Glomerular visceral epithelial cell (primary cell): ENCODE measurements at regions not wholly inside any gene's neighbourhood (a gene's known extent, or its start where the extent isn't known, plus 50 kb on each side); places are given as distances from the start of the nearest gene placed in this dataset.
"Not testable (repeated sequence)": the region's sequence is repeated elsewhere in the genome, so short reads cannot be mapped to it uniquely, and the experiment has no call there.

Experiments used
- DNase-seq: peaks from one replicate; pipeline ENCODE4 v3.0.0-alpha.2; 2016; ENCODE audit errors: extremely low spot score

DNA sequence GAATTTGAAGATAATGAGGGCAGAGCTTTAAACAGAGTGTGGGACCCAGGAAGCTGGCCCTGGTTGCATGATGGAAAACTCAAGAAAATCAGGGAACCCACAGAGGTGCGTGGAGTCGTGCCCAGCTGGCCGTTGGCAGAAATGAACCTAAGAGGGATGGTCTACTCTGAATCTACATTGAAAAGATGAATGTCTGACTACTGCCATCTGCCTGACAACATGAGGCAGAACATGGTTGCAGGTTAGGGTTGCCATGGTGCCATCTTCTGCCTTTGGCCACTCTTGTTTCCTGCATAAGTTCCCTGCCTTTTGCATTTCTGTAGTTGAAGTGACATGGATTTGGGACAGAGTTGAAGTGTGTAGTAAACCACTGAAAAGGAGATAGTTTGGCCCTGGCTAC is 138.5 kb upstream of the COBL start:
- no peak for DNase-seq

GRCh38 chr7:51452694-51453093 is 136.1 kb upstream of the COBL start:
- DNase-seq, result no peak

- DNase-seq, result no peak
Observed at GRCh38 chr7:51451751-51452476, 135.3 kb upstream of the COBL start.

DNA sequence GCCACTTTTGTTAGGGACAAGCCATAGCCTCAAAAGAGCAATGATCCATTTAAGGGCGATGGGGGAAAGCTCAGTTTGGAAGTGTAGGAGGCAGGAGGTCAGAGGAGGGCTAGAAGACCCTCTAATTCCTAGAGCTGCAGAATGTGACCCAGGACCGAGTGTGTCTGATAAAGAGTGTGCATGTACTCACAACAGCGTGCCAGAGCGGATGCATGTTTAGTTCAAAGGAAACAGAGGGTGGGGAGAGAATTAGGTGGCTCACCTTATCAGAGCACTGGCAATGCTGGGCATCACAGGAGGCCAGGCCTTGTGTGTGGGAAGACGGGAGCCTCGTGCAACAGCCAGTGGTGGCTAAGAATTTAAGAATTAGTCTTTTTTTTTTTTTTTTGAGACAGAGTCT is 133.9 kb upstream of the COBL start:
- no peak for DNase-seq

GRCh38 chr7:51446785-51447184 is 130.2 kb upstream of the COBL start:
- no peak for DNase-seq

DNA sequence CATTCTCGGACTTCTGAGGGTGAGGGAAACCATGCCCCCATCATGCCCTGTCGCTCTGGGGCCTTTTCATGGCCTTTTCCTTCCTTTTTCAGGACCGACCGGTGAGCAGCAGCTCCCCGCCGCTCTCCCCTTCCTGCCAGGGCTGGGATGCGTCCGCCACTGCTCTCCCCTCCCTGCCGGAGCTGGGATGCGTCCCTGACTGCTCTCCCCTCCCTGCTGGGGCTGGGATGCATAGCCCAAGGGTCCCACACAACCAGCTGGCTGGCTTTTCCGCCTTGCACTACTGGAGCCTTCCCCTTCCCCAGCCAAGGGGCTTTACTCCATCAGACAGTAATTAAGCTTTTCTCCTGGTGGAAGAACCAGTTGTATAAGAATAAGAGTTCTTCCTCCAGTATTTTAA is 129.7 kb upstream of the COBL start:
- DNase-seq, result no peak

- no peak for DNase-seq
Observed at GRCh38 chr7:51444936-51445335, 128.3 kb upstream of the COBL start.

GRCh38 chr7:51430480-51431086 is 114.0 kb upstream of the COBL start:
- DNase-seq, result peak; percentile 29

- no peak for DNase-seq
Observed at GRCh38 chr7:51428217-51428887, 111.7 kb upstream of the COBL start.

GRCh38 chr7:51426163-51426562 is 109.6 kb upstream of the COBL start:
- no peak for DNase-seq

DNA sequence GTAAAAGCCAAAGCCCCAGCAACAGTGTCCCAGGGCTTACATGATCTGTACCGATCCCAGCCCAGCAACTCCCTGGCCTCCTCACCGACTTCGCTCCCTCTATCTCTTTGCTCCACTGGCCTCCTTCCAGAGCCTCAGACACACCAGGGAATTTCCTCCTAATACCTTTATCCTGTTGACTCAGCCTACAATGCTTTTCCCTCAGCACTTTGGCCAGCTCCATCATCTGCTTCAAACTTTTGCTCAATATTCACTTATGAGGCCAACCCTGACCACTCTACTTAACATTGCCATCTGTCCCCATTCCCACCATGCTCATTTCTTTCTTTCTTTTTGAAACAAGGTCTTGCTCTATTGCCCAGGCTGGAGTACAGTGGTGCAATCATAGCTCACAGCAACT is 93.3 kb upstream of the COBL start:
- DNase-seq, result not testable (repeated sequence)

DNA sequence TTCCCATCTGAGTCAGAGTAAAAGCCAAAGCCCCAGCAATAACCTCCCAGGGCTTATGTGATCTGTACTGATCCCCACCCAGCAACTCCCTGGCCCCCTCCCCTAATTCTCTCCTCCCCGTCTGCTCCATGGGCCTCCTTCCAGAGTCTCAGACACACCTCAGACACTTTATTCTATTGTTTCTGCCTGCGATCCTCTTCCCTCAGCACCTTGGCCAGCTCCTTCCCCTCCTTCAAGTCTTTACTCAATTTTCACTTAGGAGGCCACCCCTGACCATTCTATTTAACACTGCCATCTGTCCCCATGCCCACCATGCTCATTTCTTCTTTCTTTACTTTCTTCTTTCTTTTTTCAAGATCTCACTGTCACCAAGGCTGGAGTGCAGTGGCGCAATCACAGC is 81.0 kb upstream of the COBL start:
- DNase-seq, result not testable (repeated sequence)

- DNase-seq, result not testable (repeated sequence)
Observed at GRCh38 chr7:51393003-51393402, 76.4 kb upstream of the COBL start.

- DNase-seq, result not testable (repeated sequence)
Observed at GRCh38 chr7:51389952-51390351, 73.3 kb upstream of the COBL start.

DNA sequence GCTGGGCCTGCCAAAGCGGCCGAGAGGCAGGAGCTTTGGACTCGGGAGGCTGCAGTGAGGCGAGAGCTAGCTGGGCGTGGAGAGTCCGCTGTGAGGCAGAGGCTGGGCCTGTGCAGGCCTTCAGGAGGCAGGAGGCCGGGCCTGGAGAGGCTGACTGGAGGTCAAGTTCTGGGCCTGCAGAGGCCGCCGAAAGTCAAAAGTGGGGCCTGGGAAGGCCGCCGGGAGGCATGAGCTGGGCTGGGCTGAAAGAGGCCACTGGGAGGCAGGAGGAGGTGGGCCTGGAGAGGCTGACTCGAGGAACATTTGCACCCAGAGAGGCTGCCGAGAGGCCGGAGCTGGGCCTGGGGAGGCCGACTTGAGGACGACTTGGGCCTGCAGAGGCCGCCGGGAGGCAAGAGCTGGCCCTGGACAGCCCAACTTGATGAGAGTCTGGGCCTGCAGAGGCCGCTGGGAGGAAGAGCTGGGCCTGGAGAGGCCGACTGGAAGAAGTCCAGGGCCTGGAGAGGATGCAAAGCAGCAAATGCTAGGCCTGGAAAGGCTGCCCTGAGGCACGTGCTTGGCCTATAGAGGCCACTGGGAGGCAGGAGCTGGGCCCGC is 72.7 kb upstream of the COBL start:
- not testable (repeated sequence) for DNase-seq

GRCh38 chr7:51388241-51388640 is 71.6 kb upstream of the COBL start:
- DNase-seq, result not testable (repeated sequence)

DNA sequence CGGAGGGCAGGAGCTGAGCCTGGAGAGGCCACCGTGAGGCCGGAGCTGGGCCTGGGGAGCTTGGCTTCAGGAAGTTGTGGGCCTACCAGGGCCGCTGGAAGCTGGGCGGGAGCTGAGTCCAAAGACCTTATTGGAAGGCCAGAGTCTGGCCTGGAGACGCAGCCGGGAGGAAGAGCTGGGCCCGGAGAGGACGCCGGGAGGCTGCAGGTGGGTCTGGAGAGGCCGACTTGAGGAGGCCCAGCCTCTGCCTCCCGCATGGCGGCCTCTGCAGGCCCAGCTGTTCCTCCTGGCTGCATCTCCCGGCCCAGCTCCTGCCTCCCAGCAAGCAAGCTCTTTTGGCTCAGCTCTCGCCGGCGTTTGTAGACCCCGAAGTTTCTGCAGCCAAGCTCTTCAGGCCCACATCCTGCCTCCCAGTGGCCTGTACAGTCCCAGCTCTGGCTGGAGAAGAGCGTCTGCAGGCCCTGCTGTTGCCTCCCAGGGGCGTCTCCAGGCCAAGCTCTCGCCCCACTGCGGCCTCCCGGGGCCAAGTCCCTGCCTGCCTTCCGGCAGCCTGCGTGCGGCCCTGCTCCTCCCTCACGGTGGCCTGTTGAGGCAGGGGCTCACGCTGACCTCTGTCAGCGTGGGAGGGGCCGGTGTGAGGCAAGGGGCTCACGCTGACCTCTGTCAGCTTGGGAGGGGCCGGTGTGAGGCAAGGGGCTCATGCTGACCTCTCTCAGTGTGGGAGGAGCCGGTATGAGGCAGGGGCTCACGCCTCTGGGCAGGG is 70.4 kb upstream of the COBL start:
- not testable (repeated sequence) for DNase-seq

- not testable (repeated sequence) for DNase-seq
Observed at GRCh38 chr7:51386184-51386583, 69.6 kb upstream of the COBL start.

DNA sequence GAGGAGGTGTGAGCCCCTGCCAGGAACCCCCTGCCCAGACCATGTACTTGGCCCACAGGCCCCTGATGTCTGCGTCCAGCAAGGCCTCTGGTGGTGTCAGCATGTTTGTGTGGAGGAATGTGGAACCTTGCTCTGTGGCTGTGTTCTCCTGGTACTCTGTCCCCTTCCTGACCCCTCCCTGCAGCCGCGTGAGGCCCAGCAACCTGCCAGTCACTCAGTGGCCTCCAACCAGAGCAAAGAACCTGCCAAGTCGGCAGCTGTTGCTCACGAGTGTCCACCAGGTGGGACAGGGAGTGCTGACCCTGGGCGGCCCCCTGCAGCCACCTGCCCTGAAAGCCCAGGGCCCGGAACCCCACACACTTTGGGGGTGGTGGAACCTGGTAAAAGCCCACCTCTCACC is 65.6 kb upstream of the COBL start:
- not testable (repeated sequence) for DNase-seq

DNA sequence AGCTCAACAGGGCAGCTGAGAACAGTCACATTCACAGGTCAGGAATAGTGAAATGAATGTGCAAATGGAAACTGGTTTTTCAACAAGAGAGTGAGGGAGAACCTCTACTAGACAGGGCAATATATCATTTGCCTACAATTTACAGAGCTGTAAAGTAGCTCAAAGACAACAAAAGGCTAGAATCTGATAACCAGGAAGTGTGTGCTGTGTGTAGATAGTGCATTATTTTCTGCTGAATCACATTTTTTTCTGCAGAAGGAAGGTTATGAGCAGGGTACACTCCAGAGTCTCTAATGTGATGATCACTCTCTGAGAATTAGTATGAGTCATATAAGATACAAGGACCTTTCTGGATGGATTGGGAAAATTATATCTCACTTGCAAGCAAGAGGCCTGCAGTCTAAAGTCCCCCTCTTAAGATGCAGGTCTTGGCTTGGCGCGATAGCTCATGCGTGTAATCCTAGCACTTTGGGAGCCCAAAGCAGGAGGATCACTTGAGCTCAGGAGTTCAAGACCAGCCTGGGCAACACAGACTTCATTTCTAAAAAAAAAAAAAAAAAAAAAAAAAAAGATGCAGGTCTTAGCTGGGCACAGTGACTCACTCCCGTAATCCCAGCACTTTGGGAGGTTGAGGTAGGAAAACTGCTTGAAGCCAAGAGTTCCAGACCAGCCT is 59.9 kb upstream of the COBL start:
- no peak for DNase-seq

- no peak for DNase-seq
Observed at GRCh38 chr7:51374936-51375335, 58.3 kb upstream of the COBL start.
